ENCODE measurements at regions not wholly inside any gene's neighbourhood (a gene's known extent, or its start where the extent isn't known, plus 50 kb on each side); places are given as distances from the start of the nearest gene placed in this dataset.
A peak's percentile ranks its signal among the peaks of the same experiment; 100 is the strongest.
"Not testable (repeated sequence)": the region's sequence is repeated elsewhere in the genome, so short reads cannot be mapped to it uniquely, and the experiment has no call there.

DNA sequence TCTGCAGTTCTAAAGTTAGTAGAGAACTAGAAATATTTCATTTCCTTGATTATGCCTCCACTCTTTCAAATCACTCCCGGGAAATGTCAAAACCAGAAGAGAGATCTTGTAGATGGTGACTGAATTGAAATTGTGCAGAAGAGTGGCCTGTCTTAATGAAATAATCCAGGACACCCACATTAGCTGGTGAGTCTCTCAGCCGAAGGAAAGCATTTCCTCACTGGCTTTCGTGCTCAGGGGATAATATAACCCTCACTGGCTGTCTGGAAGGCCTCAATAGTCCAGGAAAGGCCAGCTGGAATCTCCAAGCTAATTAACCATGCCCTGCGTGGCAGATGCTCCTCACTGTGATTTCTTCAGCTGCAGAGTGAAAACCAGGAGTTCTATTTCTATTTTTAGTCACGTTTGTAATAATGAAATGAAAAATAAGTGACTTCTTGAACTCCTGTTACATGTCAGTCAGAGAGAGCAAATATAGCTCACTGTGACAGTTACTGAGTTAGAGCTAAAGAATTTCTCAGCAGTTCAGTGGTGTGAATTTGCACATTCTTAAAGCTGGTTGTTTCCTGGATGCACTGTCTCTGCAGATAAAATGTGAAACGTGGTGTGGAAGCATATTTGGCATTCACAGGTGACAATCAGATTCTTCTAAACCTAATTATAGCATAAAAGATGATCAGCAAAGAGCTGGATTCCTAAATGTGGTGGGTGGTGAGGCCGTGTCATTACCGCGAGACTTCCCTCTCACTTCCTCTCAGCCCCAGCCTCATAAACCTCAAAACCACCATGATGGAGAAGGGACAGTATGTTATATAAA lies 211.7 kb downstream of the LMBRD1 start:
- peak overlapping the region; percentile 20 for H3K9ac ChIP-seq (ENCODE audit: insufficient read length)
- TF ChIP-seq FOXP2 (optimal IDR thresholded peaks at IDR 0.05; ENCODE audit: control extremely low read depth, extremely low read length, insufficient read depth) (no peak), POLR2AphosphoS5 (IDR thresholded peaks at IDR 0.05; ENCODE audit: borderline replicate concordance, low read depth, low read length) (no peak), EZH2 (IDR thresholded peaks at IDR 0.05) (no peak)
- DNase-seq (ENCODE audit: low read depth, low spot score) = no peak
- peak overlapping the region; percentile 44 for H3K4me3 ChIP-seq
- no peaks in the 10 kb centered on the region for H3K9me3 ChIP-seq (ENCODE audit: low read depth, low read length)
- peak overlapping the region; percentile 78 for H3K27ac ChIP-seq
- no peaks in the 10 kb centered on the region for H3K36me3 ChIP-seq (ENCODE audit: insufficient read depth, low read length)

DNA sequence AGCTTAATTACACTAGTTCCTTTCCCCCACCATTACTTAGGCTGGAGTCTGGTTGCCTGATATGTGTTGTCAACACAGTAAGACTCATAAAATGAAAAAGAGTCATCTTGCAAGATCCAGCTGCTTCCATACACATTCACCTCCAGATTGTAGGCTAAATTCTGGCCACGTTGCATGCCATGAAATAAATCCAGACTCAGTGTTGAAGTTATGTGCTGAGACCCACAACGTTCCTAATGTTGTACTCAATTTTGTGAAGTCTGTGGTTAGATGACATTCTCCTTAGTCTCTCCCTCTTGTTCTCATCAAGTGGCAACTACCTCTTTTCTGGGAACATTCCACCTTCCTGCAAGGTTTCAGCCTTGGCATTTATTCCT lies 212.3 kb downstream of the LMBRD1 start:
- no peak for TF ChIP-seq FOXP2 (optimal IDR thresholded peaks at IDR 0.05; ENCODE audit: control extremely low read depth, extremely low read length, insufficient read depth)
- Histone ChIP-seq H3K9me3 (ENCODE audit: low read depth, low read length) (no peaks in the 10 kb centered on the region), H3K27ac (peak overlapping the region; percentile 78), H3K4me3 (peak overlapping the region; percentile 44), H3K36me3 (ENCODE audit: insufficient read depth, low read length) (no peaks in the 10 kb centered on the region), H3K9ac (ENCODE audit: insufficient read length) (peak overlapping the region; percentile 25)
- peak; percentile 48 for DNase-seq (ENCODE audit: low read depth, low spot score)

DNA sequence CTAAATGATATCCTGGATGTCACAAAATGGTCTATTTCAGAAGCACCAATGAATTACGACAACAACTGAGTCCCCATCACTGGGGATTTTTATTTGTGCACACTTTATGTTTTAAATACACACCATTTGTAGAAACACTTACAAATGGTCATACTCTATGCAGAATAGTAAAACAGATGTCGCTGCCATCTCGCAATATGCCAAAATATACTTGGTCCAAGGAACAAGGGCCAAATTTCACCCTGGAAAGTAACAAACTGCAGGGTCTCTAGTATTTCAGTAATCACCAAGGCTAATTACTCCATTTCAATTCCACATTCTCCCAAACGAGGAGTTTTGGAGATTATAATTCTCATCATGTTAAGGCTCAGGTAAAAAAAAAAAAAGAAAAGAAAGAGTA lies 215.2 kb downstream of the LMBRD1 start:
- Histone ChIP-seq H3K9me3 (ENCODE audit: low read depth, low read length) (no peaks in the 10 kb centered on the region), H3K9ac (ENCODE audit: insufficient read length) (no peak overlapping the region), H3K36me3 (ENCODE audit: insufficient read depth, low read length) (no peaks in the 10 kb centered on the region), H3K27ac (no peak overlapping the region), H3K4me3 (peak overlapping the region; percentile 32; the same call in 1 of the 2 replicates)
- no peak for DNase-seq (ENCODE audit: low read depth, low spot score)
- TF ChIP-seq POLR2AphosphoS5 (IDR thresholded peaks at IDR 0.05; ENCODE audit: borderline replicate concordance, low read depth, low read length) = no peak
- no peak for TF ChIP-seq EZH2 (IDR thresholded peaks at IDR 0.05)
- no peak for TF ChIP-seq FOXP2 (optimal IDR thresholded peaks at IDR 0.05; ENCODE audit: control extremely low read depth, extremely low read length, insufficient read depth)

DNA sequence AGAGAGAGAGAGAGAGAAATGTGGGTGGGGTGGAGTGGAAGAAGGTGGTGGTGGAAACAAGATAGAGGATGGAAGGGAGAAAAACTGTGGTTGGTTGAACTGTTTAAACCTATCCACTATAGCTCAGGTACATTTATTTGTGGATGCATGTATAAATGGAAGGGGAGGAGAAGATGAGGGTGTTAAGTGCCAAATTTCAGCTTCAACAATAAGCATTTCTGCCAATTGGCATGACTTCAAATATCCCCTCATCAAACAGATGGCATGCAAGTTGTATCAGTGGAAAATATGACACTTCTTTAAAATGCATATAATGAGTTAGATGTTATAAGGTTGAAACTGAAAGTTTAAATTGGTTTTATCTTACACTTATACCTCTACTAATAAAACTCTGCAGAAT lies 216.1 kb downstream of the LMBRD1 start:
- TF ChIP-seq POLR2AphosphoS5 (IDR thresholded peaks at IDR 0.05; ENCODE audit: borderline replicate concordance, low read depth, low read length) = no peak
- TF ChIP-seq FOXP2 (optimal IDR thresholded peaks at IDR 0.05; ENCODE audit: control extremely low read depth, extremely low read length, insufficient read depth) = no peak
- no peak for TF ChIP-seq EZH2 (IDR thresholded peaks at IDR 0.05)
- Histone ChIP-seq H3K36me3 (ENCODE audit: insufficient read depth, low read length) (no peaks in the 10 kb centered on the region), H3K27ac (no peak overlapping the region), H3K9me3 (ENCODE audit: low read depth, low read length) (no peaks in the 10 kb centered on the region), H3K9ac (ENCODE audit: insufficient read length) (no peak overlapping the region), H3K4me3 (peak overlapping the region; percentile 32)
- DNase-seq (ENCODE audit: low read depth, low spot score) = no peak

DNA sequence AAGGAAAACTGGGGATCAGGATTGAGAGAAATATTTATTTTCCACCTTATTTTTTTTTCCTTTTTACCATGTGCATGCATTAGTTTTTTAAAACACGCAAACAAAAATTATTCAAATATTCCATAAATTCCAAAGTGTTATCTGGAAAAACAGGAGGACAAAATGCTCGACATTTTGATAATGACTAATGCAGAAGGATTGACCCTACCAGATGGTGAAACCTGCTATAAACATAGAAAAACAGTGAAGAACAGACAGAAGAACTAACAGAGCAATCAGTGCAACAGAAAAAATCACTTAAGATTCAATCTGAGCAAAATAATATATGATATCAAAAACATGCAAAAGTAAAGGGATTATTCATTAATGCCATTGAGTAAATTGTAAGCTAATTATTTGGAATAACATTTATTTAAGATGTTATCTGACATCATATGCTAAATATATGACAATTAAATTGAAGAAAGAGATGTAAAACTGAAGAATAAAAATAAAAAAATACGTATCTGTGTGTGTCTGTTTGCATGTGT lies 218.4 kb downstream of the LMBRD1 start:
- TF ChIP-seq EZH2 (IDR thresholded peaks at IDR 0.05) = no peak
- TF ChIP-seq FOXP2 (optimal IDR thresholded peaks at IDR 0.05; ENCODE audit: control extremely low read depth, extremely low read length, insufficient read depth) = no peak
- no peak for TF ChIP-seq POLR2AphosphoS5 (IDR thresholded peaks at IDR 0.05; ENCODE audit: borderline replicate concordance, low read depth, low read length)

DNA sequence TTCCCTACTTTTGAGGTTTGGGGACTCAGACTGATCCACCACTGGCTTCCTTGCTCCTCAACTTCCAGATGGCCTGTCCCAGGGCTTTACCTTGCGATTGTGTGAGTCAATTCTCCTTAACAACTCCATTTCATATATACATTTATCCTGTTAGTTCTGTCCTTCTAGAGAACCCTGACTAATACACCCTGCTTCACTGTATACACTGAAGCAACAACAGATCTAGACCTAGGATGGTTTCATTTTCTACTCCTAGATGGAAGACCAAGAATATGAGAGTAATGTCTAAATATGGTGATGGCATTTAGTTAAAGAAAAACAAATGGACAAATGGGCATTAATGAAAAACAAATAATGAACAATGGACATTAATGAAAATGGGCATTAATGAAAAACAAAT lies 225.6 kb downstream of the LMBRD1 start:
- Histone ChIP-seq H3K27ac (no peak overlapping the region), H3K36me3 (ENCODE audit: insufficient read depth, low read length) (no peaks in the 10 kb centered on the region), H3K9ac (ENCODE audit: insufficient read length) (no peak overlapping the region), H3K9me3 (ENCODE audit: low read depth, low read length) (no peaks in the 10 kb centered on the region), H3K4me3 (no peak overlapping the region)
- no peak for DNase-seq (ENCODE audit: low read depth, low spot score)
- TF ChIP-seq POLR2AphosphoS5 (IDR thresholded peaks at IDR 0.05; ENCODE audit: borderline replicate concordance, low read depth, low read length) (no peak), EZH2 (IDR thresholded peaks at IDR 0.05) (no peak), FOXP2 (optimal IDR thresholded peaks at IDR 0.05; ENCODE audit: control extremely low read depth, extremely low read length, insufficient read depth) (no peak)

More for the DNA sequence above, 218.4 kb downstream of the LMBRD1 start:
- DNase-seq (ENCODE audit: low read depth, low spot score) = no peak
- Histone ChIP-seq H3K4me3 (no peak overlapping the region), H3K36me3 (ENCODE audit: insufficient read depth, low read length) (no peaks in the 10 kb centered on the region), H3K27ac (no peak overlapping the region), H3K9ac (ENCODE audit: insufficient read length) (no peak overlapping the region), H3K9me3 (ENCODE audit: low read depth, low read length) (no peaks in the 10 kb centered on the region)

DNA sequence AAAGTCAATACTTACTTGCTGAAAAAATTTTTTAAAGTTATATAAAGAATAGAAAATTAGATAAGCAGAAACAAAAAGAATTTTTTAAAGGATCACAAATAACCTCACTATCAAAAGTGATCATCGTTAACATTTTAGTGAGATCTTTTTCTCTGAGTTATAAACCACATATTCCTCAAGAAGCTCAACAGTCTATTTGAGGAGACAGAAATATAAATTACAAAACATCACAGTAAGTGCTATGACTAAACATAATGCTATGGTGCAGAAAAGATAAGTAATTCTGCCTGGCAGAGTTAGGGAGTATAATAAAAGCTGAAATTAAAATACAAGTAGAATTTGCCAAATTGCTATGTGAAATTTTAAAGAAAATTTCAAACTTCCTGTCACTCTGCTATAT lies 226.7 kb downstream of the LMBRD1 start:
- no peak overlapping the region for H3K27ac ChIP-seq
- TF ChIP-seq POLR2AphosphoS5 (IDR thresholded peaks at IDR 0.05; ENCODE audit: borderline replicate concordance, low read depth, low read length) = no peak
- no peak for TF ChIP-seq EZH2 (IDR thresholded peaks at IDR 0.05)
- TF ChIP-seq FOXP2 (optimal IDR thresholded peaks at IDR 0.05; ENCODE audit: control extremely low read depth, extremely low read length, insufficient read depth) = no peak
- no peaks in the 10 kb centered on the region for H3K36me3 ChIP-seq (ENCODE audit: insufficient read depth, low read length)
- no peaks in the 10 kb centered on the region for H3K9me3 ChIP-seq (ENCODE audit: low read depth, low read length)
- DNase-seq (ENCODE audit: low read depth, low spot score) = no peak
- H3K4me3 ChIP-seq = no peak overlapping the region
- no peak overlapping the region for H3K9ac ChIP-seq (ENCODE audit: insufficient read length)

DNA sequence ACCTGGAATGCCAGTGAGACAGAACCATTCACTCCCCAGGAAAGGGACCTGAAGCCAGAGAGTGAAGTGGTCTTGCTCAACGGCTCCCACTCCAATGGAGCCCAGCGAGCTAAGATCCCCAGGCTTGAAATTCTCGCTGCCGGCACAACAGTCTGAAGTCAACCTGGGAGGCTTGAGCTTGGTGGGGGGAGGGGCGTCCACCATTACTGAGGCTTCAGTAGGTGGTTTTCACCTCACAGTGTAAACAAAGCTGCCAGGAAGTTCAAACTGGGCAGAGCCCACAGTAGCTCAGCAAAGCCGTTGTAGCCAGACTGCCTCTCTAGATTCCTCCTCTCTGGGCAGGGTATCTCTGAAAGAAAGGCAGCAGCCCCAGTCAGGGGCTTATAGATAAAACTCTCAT lies 236.2 kb downstream of the LMBRD1 start:
- not testable (repeated sequence) for H3K27ac ChIP-seq; H3K36me3 ChIP-seq (ENCODE audit: insufficient read depth, low read length); H3K9me3 ChIP-seq (ENCODE audit: low read depth, low read length); H3K4me3 ChIP-seq; H3K9ac ChIP-seq (ENCODE audit: insufficient read length); DNase-seq (ENCODE audit: low read depth, low spot score)

Measured in SK-N-MC (cell line).